CD4-positive, CD25-positive, alpha-beta regulatory T cell (primary cell): ENCODE measurements at regions not wholly inside any gene's neighbourhood (a gene's known extent, or its start where the extent isn't known, plus 50 kb on each side); places are given as distances from the start of the nearest gene placed in this dataset.
"Not testable (repeated sequence)": the region's sequence is repeated elsewhere in the genome, so short reads cannot be mapped to it uniquely, and the experiment has no call there.

Experiments used
- ATAC-seq, 2 donors: fragments of 150-1000 bp; cut with Tn5 transposase; one replicate each; pipeline ENCODE4 v1.10.0; 2021; ENCODE audit warnings: low read depth in 2 of 2, moderate number of reproducible peaks in 2 of 2, moderate library complexity in 1 of 2
- DNase-seq, 3 donors: peaks; one replicate each; pipeline versions ENCODE4 v3.0.0 to v3.0.0-alpha.2; 2012 to 2022; ENCODE audit warnings: mixed read lengths in 1 of 3
- H3K27ac ChIP-seq: one replicate; pipeline ENCODE4 v1.7.0; 2013; ENCODE audit warnings: mild to moderate bottlenecking, low read length; ENCODE audit not compliant: insufficient read depth, poor library complexity, severe bottlenecking
- H3K27me3 ChIP-seq: one replicate; pipeline ENCODE4 v1.7.0; 2013; ENCODE audit warnings: low read length; ENCODE audit not compliant: control insufficient read depth, insufficient read depth
- H3K36me3 ChIP-seq: one replicate; pipeline ENCODE4 v1.7.0; 2013; ENCODE audit warnings: mild to moderate bottlenecking, low read length, moderate library complexity; ENCODE audit not compliant: control insufficient read depth, insufficient read depth
- H3K4me1 ChIP-seq: 2 replicates; pipeline ENCODE4 v1.7.0; 2013; ENCODE audit warnings: mild to moderate bottlenecking, low read length; ENCODE audit not compliant: insufficient read depth, control insufficient read depth, poor library complexity, severe bottlenecking
- H3K4me3 ChIP-seq: one replicate; pipeline ENCODE4 v1.7.0; 2013; ENCODE audit warnings: low read depth, mild to moderate bottlenecking, low read length, moderate library complexity
- H3K9me3 ChIP-seq, 2 experiments: 1 replicate in 1 of 2; 2 replicates in 1 of 2; pipeline ENCODE4 v1.7.0; 2013; ENCODE audit warnings: low read length in 2 of 2, mild to moderate bottlenecking in 1 of 2, moderate library complexity in 1 of 2; ENCODE audit not compliant: control insufficient read depth in 2 of 2
- H3K27ac Mint-ChIP-seq, 3 donors: one replicate each; pipeline ENCODE4 v1.8.0; 2020 to 2022; ENCODE audit warnings: mild to moderate bottlenecking in 3 of 3, mixed read lengths in 3 of 3, moderate library complexity in 2 of 3
- H3K27me3 Mint-ChIP-seq: one replicate; pipeline ENCODE4 v1.8.0; 2022; ENCODE audit warnings: mild to moderate bottlenecking, mixed read lengths
- H3K36me3 Mint-ChIP-seq: one replicate; pipeline ENCODE4 v1.8.0; 2020; ENCODE audit warnings: mixed read lengths
- H3K4me1 Mint-ChIP-seq, 4 donors: one replicate each; pipeline ENCODE4 v1.8.0; 2020 to 2022; ENCODE audit warnings: mixed read lengths in 4 of 4, mild to moderate bottlenecking in 1 of 4
- H3K4me3 Mint-ChIP-seq, 4 donors: one replicate each; pipeline ENCODE4 v1.8.0; 2020 to 2022; ENCODE audit warnings: mild to moderate bottlenecking in 4 of 4, mixed read lengths in 4 of 4, moderate library complexity in 3 of 4
- H3K9me3 Mint-ChIP-seq, 7 donors: one replicate each; pipeline ENCODE4 v1.8.0; 2020 to 2022; ENCODE audit warnings: mixed read lengths in 7 of 7, mild to moderate bottlenecking in 3 of 7, moderate library complexity in 2 of 7

DNA sequence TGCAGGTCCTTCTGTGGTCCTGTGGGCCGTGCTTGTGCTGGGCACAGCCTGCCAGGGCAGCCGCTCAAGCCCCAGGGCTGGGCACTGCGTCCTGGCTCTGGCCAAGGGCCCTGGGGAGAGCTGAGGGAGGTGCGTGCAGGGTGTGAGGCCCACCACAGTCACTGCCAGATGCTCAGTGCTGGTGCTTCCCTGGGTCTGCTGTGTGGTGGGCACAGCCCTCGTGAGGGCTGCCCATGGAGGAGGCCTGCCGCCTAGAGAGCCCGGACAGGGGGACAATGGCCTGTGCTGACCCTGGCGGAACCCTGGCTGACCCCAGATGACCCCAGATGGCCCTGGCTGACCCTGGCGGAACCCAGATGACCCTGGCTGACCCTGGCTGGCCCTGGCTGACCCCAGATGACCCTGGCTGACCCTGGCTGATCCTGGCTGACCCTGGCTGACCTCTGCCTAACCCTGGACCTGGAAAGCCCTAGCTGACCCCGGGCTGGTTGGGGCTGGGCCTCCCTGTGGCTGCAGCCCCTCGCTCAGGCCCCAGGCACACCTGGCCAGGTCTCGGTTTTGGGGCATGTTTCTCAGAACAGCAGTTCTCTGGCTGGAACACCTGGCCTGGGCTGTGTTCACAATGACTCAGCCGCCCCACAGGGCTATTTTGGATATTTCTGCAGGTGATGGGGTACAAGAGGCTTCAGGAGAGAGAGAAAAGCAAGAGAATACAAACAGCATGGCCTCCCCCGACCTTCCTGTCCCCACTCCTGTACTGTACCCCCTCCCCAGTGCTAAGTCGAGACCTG lies 55.4 kb downstream of the TMEM121 start:
- H3K27ac Mint-ChIP-seq: no peak overlapping the region
- Histone ChIP-seq H3K27me3 (no peaks in the 10 kb centered on the region), H3K36me3 (no peaks in the 10 kb centered on the region), H3K9me3 (no peaks in the 10 kb centered on the region), H3K4me1 (no peaks in the 10 kb centered on the region), H3K27ac (no peak overlapping the region), H3K4me3 (no peak overlapping the region)
- H3K4me1 Mint-ChIP-seq: peaks cover 0 to 6% (median 1%) of the 10 kb centered on the region in 4 donors
- ATAC-seq (no peak), DNase-seq (peak in 1 of 3 donors; percentile 62)
- no peak overlapping the region for H3K4me3 Mint-ChIP-seq
- H3K36me3 Mint-ChIP-seq: no peaks in the 10 kb centered on the region
- peaks cover 0 to 2% (median 0%) of the 10 kb centered on the region in 7 donors for H3K9me3 Mint-ChIP-seq
- H3K27me3 Mint-ChIP-seq: no peaks in the 10 kb centered on the region

DNA sequence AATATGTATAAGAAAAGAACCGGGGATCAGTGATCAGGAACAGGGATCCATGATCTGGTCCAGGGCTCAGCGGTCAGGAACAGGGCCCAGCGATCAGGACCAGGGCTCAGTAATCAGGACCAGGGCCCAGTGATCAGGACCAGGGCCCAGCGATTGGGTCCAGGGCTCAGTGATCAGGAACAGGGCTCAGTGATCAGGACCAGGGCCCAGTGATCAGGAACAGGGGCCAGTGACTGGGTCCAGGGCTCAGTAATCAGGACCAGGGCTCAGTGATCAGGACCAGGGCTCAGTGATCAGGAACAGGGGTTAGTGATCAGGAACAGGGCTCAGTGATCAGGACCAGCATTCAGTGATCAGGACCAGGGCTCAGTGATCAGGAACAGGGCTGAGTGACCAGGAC lies 56.3 kb downstream of the TMEM121 start:
- ATAC-seq: no peak
- Histone ChIP-seq H3K27ac (no peak overlapping the region), H3K27me3 (no peaks in the 10 kb centered on the region), H3K4me1 (no peaks in the 10 kb centered on the region), H3K36me3 (no peaks in the 10 kb centered on the region), H3K4me3 (no peak overlapping the region), H3K9me3 (no peaks in the 10 kb centered on the region)
- no peak for DNase-seq
- H3K4me1 Mint-ChIP-seq: peaks cover 0 to 4% (median 0%) of the 10 kb centered on the region in 4 donors
- H3K27me3 Mint-ChIP-seq: no peaks in the 10 kb centered on the region
- H3K36me3 Mint-ChIP-seq: no peaks in the 10 kb centered on the region
- H3K9me3 Mint-ChIP-seq: peaks cover 0 to 2% (median 0%) of the 10 kb centered on the region in 7 donors
- H3K4me3 Mint-ChIP-seq: no peak overlapping the region
- H3K27ac Mint-ChIP-seq: peak overlapping the region in 1 of 3 donors; percentile 25

DNA sequence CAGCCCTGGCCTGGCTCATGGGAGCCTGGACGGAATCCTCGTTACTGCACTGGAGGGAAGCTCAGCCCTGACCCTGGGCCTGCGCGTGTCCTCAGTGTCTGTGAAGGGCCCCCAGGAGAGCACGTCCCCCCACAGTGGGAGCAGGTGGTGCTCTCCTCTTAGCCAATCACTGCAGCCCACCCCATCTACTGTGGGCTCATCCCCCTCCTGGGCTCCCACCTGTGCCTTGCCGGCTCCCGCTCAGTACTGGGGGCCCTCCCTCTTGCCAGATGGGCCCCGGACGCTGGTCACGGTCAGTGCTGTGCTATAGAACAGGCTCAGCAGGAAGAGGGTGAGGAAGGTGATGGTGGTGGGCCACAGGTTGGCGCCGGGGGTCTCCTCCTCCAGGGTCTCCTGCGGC lies 57.5 kb downstream of the TMEM121 start:
- H3K4me1 Mint-ChIP-seq, H3K9me3 Mint-ChIP-seq, H3K9me3 ChIP-seq, H3K27ac Mint-ChIP-seq, H3K4me3 Mint-ChIP-seq, H3K4me1 ChIP-seq, H3K36me3 Mint-ChIP-seq, H3K36me3 ChIP-seq, H3K27ac ChIP-seq, H3K27me3 Mint-ChIP-seq, DNase-seq, ATAC-seq, H3K27me3 ChIP-seq, H3K4me3 ChIP-seq: not testable (repeated sequence)

DNA sequence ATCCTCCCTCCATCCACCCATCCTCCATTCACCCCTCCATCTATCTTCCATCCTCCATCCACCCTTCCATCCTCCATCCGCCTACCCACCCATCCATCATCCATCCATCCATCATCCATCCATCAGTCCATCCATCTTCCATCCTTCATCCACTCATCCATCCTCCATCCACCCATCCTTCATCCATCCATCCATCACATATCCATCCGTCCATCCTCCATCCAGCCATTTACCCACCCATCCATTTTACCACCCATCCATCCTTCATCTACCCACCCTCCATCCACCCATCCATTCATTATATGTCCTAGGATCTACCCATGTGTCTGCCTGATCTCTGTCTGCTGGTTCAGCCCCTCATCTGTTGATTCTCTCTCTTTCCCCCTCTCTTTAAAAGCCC lies 58.9 kb downstream of the TMEM121 start:
- H3K27ac ChIP-seq, H3K4me3 Mint-ChIP-seq, ATAC-seq, H3K27ac Mint-ChIP-seq, H3K9me3 Mint-ChIP-seq, H3K4me1 Mint-ChIP-seq, H3K9me3 ChIP-seq, DNase-seq, H3K4me1 ChIP-seq, H3K27me3 ChIP-seq, H3K36me3 ChIP-seq, H3K27me3 Mint-ChIP-seq, H3K4me3 ChIP-seq, H3K36me3 Mint-ChIP-seq: not testable (repeated sequence)

DNA sequence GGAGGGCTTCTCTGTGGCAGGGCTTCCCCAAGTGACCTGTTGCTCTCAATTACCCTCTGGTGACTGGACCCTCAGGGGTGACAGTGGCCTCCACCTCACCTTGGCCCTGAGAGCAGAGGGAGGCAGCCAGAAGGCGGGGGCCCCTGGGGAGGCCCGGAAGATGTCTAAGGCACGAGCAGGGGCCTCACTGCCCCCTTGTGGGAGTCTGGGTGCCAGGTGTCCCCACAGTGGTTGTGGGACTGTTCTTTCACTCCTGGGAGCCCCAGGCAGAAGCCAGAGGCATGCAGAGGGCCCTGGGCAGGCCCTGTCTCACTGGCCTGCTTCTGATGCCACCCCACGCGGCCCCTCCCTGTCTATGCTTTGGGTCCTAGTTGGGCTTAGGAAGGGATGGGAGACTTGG lies 59.3 kb downstream of the TMEM121 start:
- not testable (repeated sequence) for H3K9me3 Mint-ChIP-seq, DNase-seq, H3K36me3 Mint-ChIP-seq, H3K4me1 Mint-ChIP-seq, H3K4me3 Mint-ChIP-seq, H3K36me3 ChIP-seq, H3K27me3 ChIP-seq, H3K27ac Mint-ChIP-seq, H3K27me3 Mint-ChIP-seq, H3K4me3 ChIP-seq, H3K27ac ChIP-seq, H3K9me3 ChIP-seq, ATAC-seq, H3K4me1 ChIP-seq

DNA sequence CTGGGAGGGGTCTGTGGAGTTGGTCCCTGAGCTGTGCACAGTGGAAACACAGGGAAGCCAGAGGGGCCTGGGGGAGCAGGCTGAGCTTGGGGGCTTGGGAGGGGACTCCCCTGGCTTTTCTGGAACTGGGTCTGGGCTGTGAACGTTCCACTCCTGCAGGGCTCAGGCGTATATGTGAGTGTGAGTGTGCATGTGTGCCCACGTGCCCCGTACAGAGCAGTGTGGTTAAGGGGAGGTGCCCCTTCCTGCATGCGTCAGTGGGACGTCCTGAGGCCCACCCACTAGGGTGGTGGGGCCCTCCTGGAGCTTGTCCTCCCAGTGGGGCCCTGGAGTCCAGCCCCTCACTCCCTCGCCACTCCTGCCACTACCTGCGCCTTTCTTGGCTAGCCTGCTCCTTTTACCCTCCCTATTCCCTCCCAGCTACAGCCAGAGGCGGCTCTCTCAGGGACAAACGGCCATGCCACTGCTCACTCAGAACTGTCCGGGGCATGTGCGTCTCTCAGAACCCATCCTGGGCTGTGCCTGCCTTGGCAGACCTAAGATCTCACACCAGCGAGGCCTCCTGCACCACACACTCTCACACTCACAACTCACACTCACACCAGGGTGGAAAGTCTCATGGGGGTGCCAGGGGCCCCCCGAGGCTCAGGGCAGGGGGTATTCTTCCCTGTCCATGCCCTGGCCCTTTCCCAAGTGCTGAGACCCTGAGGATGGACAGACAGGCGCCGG lies 59.9 kb downstream of the TMEM121 start:
- not testable (repeated sequence) for H3K9me3 ChIP-seq, H3K4me1 ChIP-seq, H3K36me3 ChIP-seq, DNase-seq, H3K4me1 Mint-ChIP-seq, H3K9me3 Mint-ChIP-seq, H3K4me3 Mint-ChIP-seq, H3K4me3 ChIP-seq, H3K27ac Mint-ChIP-seq, H3K27me3 ChIP-seq, H3K27me3 Mint-ChIP-seq, H3K36me3 Mint-ChIP-seq, H3K27ac ChIP-seq
- peak; percentile 30 to 48 for ATAC-seq

DNA sequence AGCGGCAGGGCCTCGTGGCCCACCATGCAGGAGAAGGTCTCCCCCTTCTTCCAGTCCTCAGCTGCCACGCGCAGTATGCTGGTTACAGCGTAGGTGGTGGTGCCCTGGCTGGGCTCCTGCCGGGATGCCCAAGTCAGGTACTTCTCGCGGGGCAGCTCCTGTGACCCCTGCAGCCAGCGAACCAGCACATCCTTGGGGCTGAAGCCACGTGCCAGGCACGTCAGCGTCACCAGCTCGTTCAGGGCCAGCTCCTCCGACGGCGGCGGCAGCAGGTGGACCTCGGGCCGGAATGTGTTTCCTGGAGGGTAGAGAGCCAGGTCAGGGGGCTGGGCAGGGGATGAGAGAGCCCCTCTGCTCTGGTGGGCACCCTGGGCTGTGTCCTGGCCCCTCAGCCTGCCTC lies 60.7 kb downstream of the TMEM121 start:
- H3K27me3 Mint-ChIP-seq, DNase-seq, H3K4me3 Mint-ChIP-seq, H3K27me3 ChIP-seq, H3K4me1 Mint-ChIP-seq, ATAC-seq, H3K9me3 ChIP-seq, H3K27ac ChIP-seq, H3K9me3 Mint-ChIP-seq, H3K36me3 ChIP-seq, H3K27ac Mint-ChIP-seq, H3K4me1 ChIP-seq, H3K4me3 ChIP-seq, H3K36me3 Mint-ChIP-seq: not testable (repeated sequence)
